HG02642 (cell line): ENCODE measurements at regions not wholly inside any gene's neighbourhood (a gene's known extent, or its start where the extent isn't known, plus 50 kb on each side); places are given as distances from the start of the nearest gene placed in this dataset.
"Not testable (repeated sequence)": the region's sequence is repeated elsewhere in the genome, so short reads cannot be mapped to it uniquely, and the experiment has no call there.

ENCODE experiments used
- ATAC-seq: cut with Tn5 transposase; IDR thresholded peaks from one replicate; pipeline ENCODE4 v1.9.1; 2021; ENCODE audit warnings: mild to moderate bottlenecking; ENCODE audit not compliant: unreplicated experiment, poor library complexity

GRCh38 chr4:18463987-18464559, 442.5 kb upstream of the LCORL start:
- ATAC-seq, result no peak

- ATAC-seq, result no peak
Observed at GRCh38 chr4:18458465-18458864, 436.9 kb upstream of the LCORL start.

GRCh38 chr4:18454349-18454748, 432.8 kb upstream of the LCORL start:
- no peak for ATAC-seq

- ATAC-seq, result no peak
Observed at GRCh38 chr4:18445110-18445509, 423.6 kb upstream of the LCORL start.

- ATAC-seq, result no peak
Observed at GRCh38 chr4:18444206-18444605, 422.7 kb upstream of the LCORL start.

GRCh38 chr4:18442957-18443356, 421.4 kb upstream of the LCORL start:
- no peak for ATAC-seq

GRCh38 chr4:18441676-18442075, 420.1 kb upstream of the LCORL start:
- no peak for ATAC-seq

- ATAC-seq, result no peak
Observed at GRCh38 chr4:18441203-18441590, 419.6 kb upstream of the LCORL start.

- ATAC-seq, result no peak
Observed at GRCh38 chr4:18440527-18441202, 419.1 kb upstream of the LCORL start.

- no peak for ATAC-seq
Observed at GRCh38 chr4:18439311-18439710, 417.8 kb upstream of the LCORL start.

- no peak for ATAC-seq
Observed at GRCh38 chr4:18435781-18436180, 414.2 kb upstream of the LCORL start.

GRCh38 chr4:18422685-18423084, 401.1 kb upstream of the LCORL start:
- ATAC-seq, result no peak

- no peak for ATAC-seq
Observed at GRCh38 chr4:18421519-18421918, 400.0 kb upstream of the LCORL start.

- ATAC-seq, result no peak
Observed at GRCh38 chr4:18419780-18420179, 398.2 kb upstream of the LCORL start.

- ATAC-seq, result not testable (repeated sequence)
Observed at GRCh38 chr4:18418195-18418898, 396.8 kb upstream of the LCORL start.

- ATAC-seq, result not testable (repeated sequence)
Observed at GRCh38 chr4:18417651-18418050, 396.1 kb upstream of the LCORL start.

- no peak for ATAC-seq
Observed at GRCh38 chr4:18406264-18406663, 384.7 kb upstream of the LCORL start.

- no peak for ATAC-seq
Observed at GRCh38 chr4:18405054-18405453, 383.5 kb upstream of the LCORL start.

GRCh38 chr4:18404642-18405041, 383.1 kb upstream of the LCORL start:
- ATAC-seq, result no peak

- ATAC-seq, result no peak
Observed at GRCh38 chr4:18403327-18403726, 381.8 kb upstream of the LCORL start.

- no peak for ATAC-seq
Observed at GRCh38 chr4:18401868-18402267, 380.3 kb upstream of the LCORL start.

GRCh38 chr4:18401425-18401824, 379.9 kb upstream of the LCORL start:
- no peak for ATAC-seq
